Thoracic aorta (tissue), 2 donors: ENCODE measurements at regions not wholly inside any gene's neighbourhood (a gene's known extent, or its start where the extent isn't known, plus 50 kb on each side); places are given as distances from the start of the nearest gene placed in this dataset.

ENCODE experiments used
- ATAC-seq: fragments of 150-250 bp; one replicate; pipeline ENCODE4 v1.8.0; 2017; ENCODE audit warnings: low read depth; ENCODE audit not compliant: insufficient number of reproducible peaks, low FRiP score
- DNase-seq: peaks from one replicate; pipeline ENCODE4 v3.0.0-alpha.2; 2020; ENCODE audit warnings: low spot score
- H3K27ac ChIP-seq, 2 donors: fragments of 200-600 bp; sonication (generic); 1 replicate in 1 of 2; 2 replicates in 1 of 2; pipeline ENCODE4 v1.5.1; 2016; ENCODE audit warnings: mild to moderate bottlenecking in 2 of 2, moderate library complexity in 2 of 2
- H3K27me3 ChIP-seq: fragments of 200-600 bp; sonication (generic); replicated peaks from 2 replicates; pipeline ENCODE4 v1.6.0; 2016; ENCODE audit warnings: mild to moderate bottlenecking; ENCODE audit not compliant: insufficient read depth
- H3K36me3 ChIP-seq: fragments of 200-600 bp; sonication (generic); one replicate; pipeline ENCODE4 v1.5.1; 2016
- H3K4me1 ChIP-seq, 2 donors: fragments of 200-600 bp; sonication (generic); 1 replicate in 1 of 2; 2 replicates in 1 of 2; pipeline versions ENCODE4 v1.5.1 to v1.6.0; 2016; ENCODE audit warnings: low read depth in 2 of 2, mild to moderate bottlenecking in 1 of 2; ENCODE audit not compliant: control insufficient read depth in 1 of 2
- H3K4me3 ChIP-seq: fragments of 200-600 bp; sonication (generic); 2 replicates; pipeline ENCODE4 v1.5.1; 2016; ENCODE audit warnings: mild to moderate bottlenecking
- H3K9me3 ChIP-seq: fragments of 200-600 bp; sonication (generic); 2 replicates; pipeline ENCODE4 v1.5.1; 2016
- CTCF ChIP-seq: fragments of 200-600 bp; sonication (generic); IDR thresholded peaks from one replicate; pipeline ENCODE4 v1.5.1; 2019; ENCODE audit warnings: antibody characterized with exemption

GRCh38 chr6:14831070-14831469 is 414.8 kb upstream of the JARID2 start:
- ATAC-seq (no peak), DNase-seq (no peak)
- Histone ChIP-seq H3K27me3 (no peaks in the 10 kb centered on the region), H3K4me3 (no peak overlapping the region), H3K9me3 (no peaks in the 10 kb centered on the region), H3K4me1 (no peaks in the 10 kb centered on the region), H3K36me3 (no peaks in the 10 kb centered on the region), H3K27ac (no peak overlapping the region)
- TF ChIP-seq CTCF, result no peak

- TF ChIP-seq CTCF, result no peak
- Histone ChIP-seq H3K27me3 (no peaks in the 10 kb centered on the region), H3K4me1 (no peaks in the 10 kb centered on the region), H3K27ac (no peak overlapping the region), H3K9me3 (no peaks in the 10 kb centered on the region), H3K36me3 (no peaks in the 10 kb centered on the region), H3K4me3 (no peak overlapping the region)
- DNase-seq (no peak), ATAC-seq (no peak)
These were observed 413.9 kb upstream of the JARID2 start for GRCh38 chr6:14831937-14832336.

DNA sequence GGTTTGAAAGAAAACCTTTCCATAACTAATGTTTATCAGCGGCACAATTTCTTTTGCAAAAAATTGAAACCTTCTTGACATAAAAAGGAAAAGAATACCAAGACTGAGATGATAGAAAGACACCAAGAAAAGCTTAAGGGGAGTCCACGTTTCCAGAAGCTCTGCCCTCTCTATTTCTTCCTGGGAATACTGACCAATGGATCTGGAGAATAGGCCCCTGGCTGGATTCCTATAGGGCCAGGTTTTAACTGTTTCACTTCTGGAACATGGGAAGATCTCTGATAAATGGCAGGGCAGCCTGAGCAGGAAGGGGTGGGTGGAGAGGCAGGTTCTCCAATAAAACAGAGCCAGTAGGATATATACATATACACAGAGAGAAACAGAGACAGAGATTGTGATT is 413.4 kb upstream of the JARID2 start:
- Histone ChIP-seq H3K9me3 (no peaks in the 10 kb centered on the region), H3K27ac (no peak overlapping the region), H3K4me1 (no peaks in the 10 kb centered on the region), H3K36me3 (no peaks in the 10 kb centered on the region), H3K27me3 (no peaks in the 10 kb centered on the region), H3K4me3 (no peak overlapping the region)
- ATAC-seq (no peak), DNase-seq (no peak)
- no peak for TF ChIP-seq CTCF

GRCh38 chr6:14834851-14835530 is 410.9 kb upstream of the JARID2 start:
- Histone ChIP-seq H3K36me3 (no peaks in the 10 kb centered on the region), H3K4me3 (no peak overlapping the region), H3K27ac (no peak overlapping the region), H3K4me1 (no peaks in the 10 kb centered on the region), H3K27me3 (no peaks in the 10 kb centered on the region), H3K9me3 (no peaks in the 10 kb centered on the region)
- DNase-seq, result no peak
- no peak for TF ChIP-seq CTCF
- ATAC-seq, result no peak

DNA sequence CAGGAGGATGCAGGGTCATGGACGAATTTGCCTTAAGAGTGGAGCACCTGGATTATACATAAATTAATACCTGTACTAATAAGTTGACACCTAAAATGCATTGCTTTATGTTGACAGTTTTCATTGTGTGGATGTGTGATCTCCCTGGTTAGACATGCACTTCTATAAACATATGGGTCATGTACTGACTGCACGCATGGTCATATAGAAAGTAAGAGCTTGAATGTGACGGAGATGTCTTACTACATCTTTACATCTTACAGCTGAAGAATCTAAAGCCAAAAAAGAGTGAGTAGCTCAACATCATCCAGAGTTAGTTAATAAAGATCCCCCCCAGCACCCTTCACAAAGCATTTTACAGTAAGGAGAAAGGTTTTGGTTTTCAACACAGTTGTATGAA is 408.4 kb upstream of the JARID2 start:
- Histone ChIP-seq H3K36me3 (no peaks in the 10 kb centered on the region), H3K4me3 (no peak overlapping the region), H3K9me3 (no peaks in the 10 kb centered on the region), H3K27ac (no peak overlapping the region), H3K27me3 (no peaks in the 10 kb centered on the region), H3K4me1 (no peaks in the 10 kb centered on the region)
- ATAC-seq (no peak), DNase-seq (no peak)
- TF ChIP-seq CTCF, result no peak
